ENCODE measurements at regions not wholly inside any gene's neighbourhood (a gene's known extent, or its start where the extent isn't known, plus 50 kb on each side); places are given as distances from the start of the nearest gene placed in this dataset.

DNA sequence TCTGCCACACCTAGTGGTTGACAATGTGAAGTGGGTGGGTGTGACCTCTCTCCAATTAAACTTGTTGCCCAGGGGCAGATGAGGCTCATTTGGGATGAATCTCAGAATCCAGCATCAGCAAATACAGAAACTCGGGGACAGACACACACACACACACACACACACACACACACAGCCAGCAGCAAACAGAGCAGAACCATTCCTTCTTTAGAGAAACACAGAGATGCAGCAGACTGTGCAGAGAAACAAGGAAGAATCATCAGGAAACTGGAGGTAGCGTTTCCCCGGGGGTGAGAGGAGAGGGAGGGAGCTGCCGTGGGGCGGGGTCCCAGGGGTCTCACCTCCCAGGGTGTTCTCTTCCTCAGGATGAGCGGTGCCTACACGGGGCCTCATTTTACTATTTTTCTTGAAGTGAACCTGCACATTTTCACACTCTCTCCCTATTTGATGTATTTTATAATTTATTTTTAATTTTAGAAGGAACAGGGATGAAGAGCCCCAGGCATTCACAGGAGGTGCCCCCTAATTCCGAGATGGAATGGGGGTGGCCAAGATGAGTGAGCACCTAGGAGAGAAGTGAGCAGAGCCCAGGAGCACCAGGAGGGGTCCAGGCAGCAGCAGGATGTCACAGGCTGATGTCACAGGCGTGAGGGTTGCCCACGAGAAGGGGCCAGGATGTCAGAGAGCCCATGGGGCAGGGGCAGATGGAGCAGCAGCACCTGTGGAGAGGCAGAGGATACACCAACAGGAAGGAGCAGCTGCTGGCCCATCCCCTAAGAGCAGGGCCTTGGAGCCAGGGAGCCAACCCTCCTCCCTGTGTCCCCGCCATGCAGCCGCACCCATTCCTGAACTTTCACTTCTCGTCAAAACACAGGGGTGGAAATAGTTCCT is 85.3 kb upstream of the PPP2R2D start:
- TF ChIP-seq CTCF (IDR thresholded peaks at IDR 0.05), result no peak

GRCh38 chr10:131816157-131816775 is 84.5 kb upstream of the PPP2R2D start:
- TF ChIP-seq CTCF (IDR thresholded peaks at IDR 0.05), result no peak

GRCh38 chr10:131816941-131817700 is 83.7 kb upstream of the PPP2R2D start:
- TF ChIP-seq CTCF (IDR thresholded peaks at IDR 0.05), result no peak

GRCh38 chr10:131817866-131818509 is 82.8 kb upstream of the PPP2R2D start:
- no peak for TF ChIP-seq CTCF (IDR thresholded peaks at IDR 0.05)

DNA sequence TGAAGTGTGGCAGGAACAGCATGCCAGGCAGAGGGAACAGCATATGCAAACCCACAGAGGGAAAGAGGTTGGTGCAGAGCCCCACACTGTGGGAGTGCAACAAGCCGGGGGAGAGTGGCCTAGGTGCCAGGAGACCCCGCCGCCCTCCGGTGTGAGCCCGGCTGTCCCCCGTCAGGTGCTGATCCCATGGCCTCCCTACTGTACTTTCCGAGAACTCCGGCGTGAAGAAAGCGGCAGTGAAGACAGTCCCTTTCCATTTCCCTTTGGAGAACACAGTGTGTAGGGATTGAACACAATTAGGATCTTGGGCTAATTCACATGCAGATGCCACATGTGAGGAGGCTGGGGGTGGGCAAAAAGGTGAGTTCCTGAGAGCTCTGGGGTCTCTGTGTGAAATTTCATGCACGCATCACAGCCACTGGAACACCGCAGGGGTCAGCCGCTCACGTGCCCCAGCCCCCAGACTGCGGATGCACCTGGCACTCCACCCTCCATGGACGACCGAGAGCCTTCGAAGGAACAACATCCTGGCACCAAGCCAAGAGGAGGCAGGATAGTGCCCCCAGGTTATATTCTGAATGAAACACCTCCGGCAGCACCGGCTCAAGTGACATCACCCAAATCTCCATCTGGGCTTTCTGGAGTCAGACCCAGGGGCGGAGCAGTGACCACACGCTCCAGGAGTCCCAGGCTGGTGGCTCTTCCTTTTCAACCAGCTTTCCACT is 82.1 kb upstream of the PPP2R2D start:
- TF ChIP-seq CTCF (IDR thresholded peaks at IDR 0.05), result no peak

DNA sequence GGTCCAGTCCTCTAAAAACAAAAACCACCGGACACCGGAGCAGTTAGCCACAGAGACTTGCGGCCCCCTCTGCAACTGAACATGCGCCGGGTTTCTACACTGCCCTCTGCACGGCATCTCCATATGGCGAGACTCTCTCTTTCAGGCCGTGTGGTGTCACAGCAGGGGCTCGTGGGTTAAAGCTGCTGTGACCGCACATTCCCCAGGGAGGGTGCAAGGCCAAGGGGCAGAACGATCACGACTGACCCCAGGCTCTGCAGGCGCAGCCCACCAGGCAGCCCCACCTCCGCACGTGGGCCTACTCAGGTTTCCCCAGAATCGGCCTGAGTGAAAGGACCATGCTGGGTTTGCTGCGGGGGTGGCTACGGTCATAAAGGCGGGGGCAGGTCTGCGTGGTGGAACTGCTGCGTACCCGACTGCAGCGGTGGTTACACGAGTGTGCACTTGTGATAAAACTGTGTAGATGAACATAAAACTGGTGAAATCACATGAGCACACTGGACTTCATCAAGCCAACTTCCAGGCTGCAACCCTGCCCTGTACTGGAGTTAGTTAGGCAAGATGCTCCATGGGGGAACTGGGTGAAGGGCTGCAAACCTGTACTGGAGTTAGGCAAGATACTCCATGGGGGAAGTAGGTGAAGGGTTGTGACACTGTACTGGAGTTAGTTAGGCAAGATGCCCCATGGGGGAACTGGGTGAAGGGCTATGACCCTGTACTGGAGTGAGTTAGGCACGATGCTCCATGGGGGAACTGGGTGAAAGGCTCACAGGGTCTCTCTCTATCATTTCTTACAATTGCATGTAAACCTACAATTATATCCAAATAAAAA is 81.4 kb upstream of the PPP2R2D start:
- TF ChIP-seq CTCF (IDR thresholded peaks at IDR 0.05), result no peak

All from LNCAP (cell line).